ENCODE measurements at regions not wholly inside any gene's neighbourhood (a gene's known extent, or its start where the extent isn't known, plus 50 kb on each side); places are given as distances from the start of the nearest gene placed in this dataset.

DNA sequence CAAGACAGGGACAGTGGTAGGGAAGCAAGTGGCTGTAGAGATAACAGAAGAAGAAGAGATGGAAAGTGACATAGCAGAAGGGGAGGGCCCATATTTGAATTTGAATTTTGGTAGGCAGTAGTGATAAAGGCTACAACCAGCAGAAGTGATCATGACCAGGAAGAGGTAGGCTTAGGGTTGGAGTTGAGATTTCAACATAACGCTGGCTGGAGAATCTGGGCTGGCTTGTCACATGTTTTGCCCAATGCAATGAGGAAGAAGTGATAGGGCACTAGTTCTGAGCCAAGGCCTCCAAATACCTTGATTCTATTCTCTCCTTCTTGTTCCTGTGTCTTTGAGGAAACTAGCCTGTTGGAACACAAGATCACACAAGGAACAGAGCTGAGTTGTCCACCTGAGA, 69.4 kb downstream of the SCG2 start:
- intact Hi-C loops (cut with micrococcal nuclease), result no loop called here
- TF ChIP-seq, protein P1, sequence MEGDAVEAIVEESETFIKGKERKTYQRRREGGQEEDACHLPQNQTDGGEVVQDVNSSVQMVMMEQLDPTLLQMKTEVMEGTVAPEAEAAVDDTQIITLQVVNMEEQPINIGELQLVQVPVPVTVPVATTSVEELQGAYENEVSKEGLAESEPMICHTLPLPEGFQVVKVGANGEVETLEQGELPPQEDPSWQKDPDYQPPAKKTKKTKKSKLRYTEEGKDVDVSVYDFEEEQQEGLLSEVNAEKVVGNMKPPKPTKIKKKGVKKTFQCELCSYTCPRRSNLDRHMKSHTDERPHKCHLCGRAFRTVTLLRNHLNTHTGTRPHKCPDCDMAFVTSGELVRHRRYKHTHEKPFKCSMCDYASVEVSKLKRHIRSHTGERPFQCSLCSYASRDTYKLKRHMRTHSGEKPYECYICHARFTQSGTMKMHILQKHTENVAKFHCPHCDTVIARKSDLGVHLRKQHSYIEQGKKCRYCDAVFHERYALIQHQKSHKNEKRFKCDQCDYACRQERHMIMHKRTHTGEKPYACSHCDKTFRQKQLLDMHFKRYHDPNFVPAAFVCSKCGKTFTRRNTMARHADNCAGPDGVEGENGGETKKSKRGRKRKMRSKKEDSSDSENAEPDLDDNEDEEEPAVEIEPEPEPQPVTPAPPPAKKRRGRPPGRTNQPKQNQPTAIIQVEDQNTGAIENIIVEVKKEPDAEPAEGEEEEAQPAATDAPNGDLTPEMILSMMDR (IDR thresholded peaks at IDR 0.05), result no peak
- no peak overlapping the region for H3K4me3 Mint-ChIP-seq

DNA sequence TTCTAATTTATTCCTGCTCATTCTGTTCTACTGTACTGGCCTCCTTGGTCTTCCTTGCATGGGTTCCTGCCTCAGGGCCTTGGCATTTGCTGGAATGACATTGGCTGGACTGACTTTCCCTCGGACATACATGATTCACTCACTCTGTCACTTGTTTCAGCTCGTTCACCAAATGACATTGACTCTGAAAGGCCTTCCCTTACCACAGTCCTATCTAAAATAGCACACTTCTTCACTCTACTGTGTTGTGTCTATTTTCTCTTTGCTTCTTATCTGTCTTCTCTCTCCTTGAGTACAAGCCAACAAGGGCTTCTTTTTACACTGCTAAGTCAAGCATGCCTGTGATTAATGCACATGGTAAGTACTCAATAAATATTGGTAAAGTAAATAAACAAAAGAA, 65.6 kb downstream of the SCG2 start:
- no peaks in the 10 kb centered on the region for H3K9me3 ChIP-seq (replicated peaks in 1 of 2; ENCODE audit: control insufficient read depth in 1 of 2, insufficient read depth in 1 of 2, low read length in 2 of 2)
- no peak overlapping the region for H3K4me2 ChIP-seq (replicated peaks; ENCODE audit: extremely low read depth, low read length, poor library complexity, severe bottlenecking)
- Mint-ChIP-seq H3K4me3 (no peak overlapping the region), H3K27me3 (ENCODE audit: low read depth in 3 of 3) (peaks cover 2 to 5% (median 3%) of the 10 kb centered on the region in 3 donors), H3K36me3 (no peaks in the 10 kb centered on the region), H3K9me3 (peaks cover 0 to 4% (median 0%) of the 10 kb centered on the region in 7 donors), H3K27ac (no peak overlapping the region), H3K4me1 (peaks cover 3% of the 10 kb centered on the region)
- H3K9ac ChIP-seq (ENCODE audit: insufficient read depth, low read length, poor library complexity, severe bottlenecking), result no peak overlapping the region
- no peaks in the 10 kb centered on the region for H3K36me3 ChIP-seq (replicated peaks in 1 of 2; ENCODE audit: control insufficient read depth in 1 of 2, insufficient read depth in 2 of 2, low read length in 2 of 2)
- no peaks in the 10 kb centered on the region for H3K27me3 ChIP-seq (ENCODE audit: control insufficient read depth in 2 of 2, insufficient read depth in 2 of 2, low read length in 2 of 2)
- no peak overlapping the region for H3K4me3 ChIP-seq (replicated peaks in 1 of 3; ENCODE audit: low read depth in 2 of 3, low read length in 3 of 3)
- WGBS (ENCODE audit: insufficient coverage), result 80% methylated on average over 2 of the region's 2 CpGs
- H3K4me1 ChIP-seq (ENCODE audit: control insufficient read depth in 1 of 2, insufficient read depth in 2 of 2, low read length in 2 of 2), result no peaks in the 10 kb centered on the region
- TF ChIP-seq, protein P1 (IDR thresholded peaks at IDR 0.05), result no peak
- no peaks in the 10 kb centered on the region for H3K79me2 ChIP-seq (ENCODE audit: insufficient read depth, low read length)
- no peak overlapping the region for H3K27ac ChIP-seq (ENCODE audit: low read depth in 1 of 2, low read length in 2 of 2)
- intact Hi-C loops (cut with micrococcal nuclease), result no loop called here
- H4K20me1 ChIP-seq (ENCODE audit: insufficient read depth, low read length), result no peaks in the 10 kb centered on the region
- no peak overlapping the region for H2AFZ ChIP-seq (ENCODE audit: insufficient read depth, low read depth, low read length, poor library complexity, severe bottlenecking)
- no peak for DNase-seq

More for the DNA sequence above, 69.4 kb downstream of the SCG2 start:
- Histone ChIP-seq H3K4me3 (replicated peaks in 1 of 3; ENCODE audit: low read depth in 2 of 3, low read length in 3 of 3) (no peak overlapping the region), H4K20me1 (ENCODE audit: insufficient read depth, low read length) (no peaks in the 10 kb centered on the region), H3K4me1 (ENCODE audit: control insufficient read depth in 1 of 2, insufficient read depth in 2 of 2, low read length in 2 of 2) (no peaks in the 10 kb centered on the region), H3K9ac (ENCODE audit: insufficient read depth, low read length, poor library complexity, severe bottlenecking) (no peak overlapping the region), H3K27ac (ENCODE audit: low read depth in 1 of 2, low read length in 2 of 2) (no peak overlapping the region), H3K9me3 (replicated peaks in 1 of 2; ENCODE audit: control insufficient read depth in 1 of 2, insufficient read depth in 1 of 2, low read length in 2 of 2) (peaks cover 0 to 7% of the 10 kb centered on the region in 2 donors), H3K27me3 (ENCODE audit: control insufficient read depth in 2 of 2, insufficient read depth in 2 of 2, low read length in 2 of 2) (no peaks in the 10 kb centered on the region), H3K36me3 (replicated peaks in 1 of 2; ENCODE audit: control insufficient read depth in 1 of 2, insufficient read depth in 2 of 2, low read length in 2 of 2) (no peaks in the 10 kb centered on the region), H3K4me2 (replicated peaks; ENCODE audit: extremely low read depth, low read length, poor library complexity, severe bottlenecking) (no peak overlapping the region), H2AFZ (ENCODE audit: insufficient read depth, low read depth, low read length, poor library complexity, severe bottlenecking) (no peak overlapping the region), H3K79me2 (ENCODE audit: insufficient read depth, low read length) (no peaks in the 10 kb centered on the region)
- H3K4me1 Mint-ChIP-seq, result no peaks in the 10 kb centered on the region
- no CpG with 5 or more reads among the region's 1 CpG for WGBS (ENCODE audit: insufficient coverage)
- no peak overlapping the region for H3K27ac Mint-ChIP-seq
- H3K36me3 Mint-ChIP-seq, result no peaks in the 10 kb centered on the region
- no peak for DNase-seq
- H3K27me3 Mint-ChIP-seq (ENCODE audit: low read depth in 3 of 3), result peaks cover 0 to 4% (median 2%) of the 10 kb centered on the region in 3 donors
- peaks cover 5 to 12% (median 8%) of the 10 kb centered on the region in 7 donors for H3K9me3 Mint-ChIP-seq
